NCI-H128 (cell line): ENCODE measurements at regions not wholly inside any gene's neighbourhood (a gene's known extent, or its start where the extent isn't known, plus 50 kb on each side); places are given as distances from the start of the nearest gene placed in this dataset.

ENCODE experiments used
- DNase-seq: peaks from one replicate; lab custom pipeline; 2025; ENCODE audit not compliant: unreplicated experiment; lab: John Stamatoyannopoulos, UW

DNA sequence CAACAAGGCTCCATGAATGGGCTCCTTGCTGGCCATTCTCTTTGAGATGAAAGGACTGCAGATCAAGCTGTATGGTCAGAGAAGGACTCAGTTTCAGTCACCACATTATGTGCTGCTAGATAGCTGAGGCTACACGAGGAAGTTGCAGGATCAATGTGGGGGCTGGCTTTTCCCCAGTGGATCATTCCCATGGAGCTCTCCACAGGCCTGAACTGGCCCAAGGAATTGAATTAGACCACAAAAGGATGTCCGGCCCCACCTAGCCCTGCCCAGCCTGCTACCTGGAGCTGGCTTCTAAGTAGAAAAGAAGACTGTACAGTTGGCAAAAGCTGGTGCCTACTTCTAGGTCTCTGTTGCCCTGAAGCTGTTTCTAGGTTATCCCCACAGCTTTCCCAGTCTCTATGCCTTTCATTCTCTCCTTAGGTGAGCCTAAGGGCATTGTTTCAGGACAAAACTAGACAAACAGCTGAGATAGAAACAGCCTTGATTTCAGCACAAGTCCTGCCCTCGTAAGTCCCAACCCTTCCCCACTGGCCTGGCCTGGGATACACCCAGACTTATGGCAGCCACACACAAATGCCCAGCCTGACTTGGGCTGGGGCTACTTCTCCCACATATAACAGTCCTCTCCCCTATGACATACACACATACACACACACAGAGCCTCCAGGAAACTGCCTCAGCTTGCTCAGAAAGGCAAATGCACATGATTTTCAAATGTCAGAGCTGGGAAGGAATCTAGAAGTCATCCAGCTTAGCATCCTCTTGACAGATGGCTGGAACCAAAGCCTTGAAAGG is 129.1 kb upstream of the NCAM1 start:
- DNase-seq = no peak

DNA sequence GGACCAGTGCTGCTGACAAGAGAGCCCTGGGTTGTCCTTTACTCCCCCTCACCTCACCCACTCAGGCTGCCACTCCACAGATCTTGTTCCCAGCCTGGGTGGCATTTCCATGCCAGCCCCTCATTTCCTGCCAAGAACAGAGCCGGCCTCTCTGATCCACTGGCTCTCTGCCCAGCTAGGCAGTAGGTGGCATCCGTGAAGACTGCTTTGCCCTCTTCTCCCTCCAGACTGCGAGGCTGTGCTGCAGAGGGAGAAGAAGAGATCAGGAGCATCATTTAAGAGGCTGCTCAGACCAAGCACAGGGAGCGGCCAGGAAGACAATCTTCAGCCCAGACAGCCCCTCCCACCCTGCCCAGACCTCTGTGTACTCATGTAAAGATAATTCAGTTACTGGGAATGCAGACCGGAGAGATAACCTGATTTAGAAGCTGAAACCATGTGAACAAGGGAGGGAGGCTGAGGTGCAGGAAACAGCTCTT is 126.9 kb upstream of the NCAM1 start:
- no peak for DNase-seq

DNA sequence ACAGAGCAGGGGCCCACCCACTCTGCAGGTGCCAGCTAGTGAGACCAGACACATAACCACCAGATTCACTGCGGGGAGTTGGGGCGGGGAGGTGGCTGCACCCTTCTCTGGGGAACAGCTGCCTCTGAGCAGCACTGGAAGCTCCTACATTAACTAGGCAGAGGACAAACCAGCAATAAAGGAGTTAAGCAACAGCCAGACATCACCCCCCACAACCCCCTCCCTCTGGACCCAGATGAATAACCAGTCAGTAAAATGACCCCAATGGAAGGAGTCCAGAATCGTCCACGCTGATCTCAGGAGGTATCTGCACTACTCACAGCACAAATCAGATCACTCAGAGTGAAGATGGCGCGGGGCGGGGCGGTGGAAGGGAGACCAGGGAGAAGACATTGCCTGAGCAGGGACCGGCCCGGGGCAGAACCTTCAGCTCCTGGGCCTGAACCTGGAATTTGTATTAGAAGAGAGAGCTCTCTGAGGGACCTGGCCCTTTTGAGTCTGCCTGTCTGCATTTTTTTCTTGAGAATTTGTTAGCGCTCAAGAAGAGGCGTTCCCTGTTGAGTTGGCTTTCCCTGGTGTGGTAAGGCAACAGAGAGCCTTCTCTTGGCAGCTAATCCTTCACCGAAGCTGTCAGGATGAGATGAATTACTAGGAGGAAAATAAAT is 125.5 kb upstream of the NCAM1 start:
- DNase-seq = no peak

DNA sequence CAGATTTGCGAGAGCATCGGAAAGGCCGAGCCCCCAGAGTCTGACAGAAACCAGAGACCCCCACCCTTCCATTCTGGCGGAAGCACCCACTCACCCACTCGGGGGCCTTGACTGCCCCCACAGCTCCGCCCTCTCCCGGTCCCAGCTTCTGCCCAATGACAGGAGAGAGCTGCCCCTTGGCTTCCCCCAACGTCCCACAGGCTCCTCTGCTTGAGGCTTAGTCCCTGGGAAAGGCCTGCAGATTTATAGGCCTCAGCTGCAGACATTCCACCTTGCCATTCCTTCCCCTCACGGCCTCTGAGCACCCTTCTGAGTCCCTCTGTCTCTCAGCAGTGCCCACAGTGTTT is 125.0 kb upstream of the NCAM1 start:
- DNase-seq = no peak

DNA sequence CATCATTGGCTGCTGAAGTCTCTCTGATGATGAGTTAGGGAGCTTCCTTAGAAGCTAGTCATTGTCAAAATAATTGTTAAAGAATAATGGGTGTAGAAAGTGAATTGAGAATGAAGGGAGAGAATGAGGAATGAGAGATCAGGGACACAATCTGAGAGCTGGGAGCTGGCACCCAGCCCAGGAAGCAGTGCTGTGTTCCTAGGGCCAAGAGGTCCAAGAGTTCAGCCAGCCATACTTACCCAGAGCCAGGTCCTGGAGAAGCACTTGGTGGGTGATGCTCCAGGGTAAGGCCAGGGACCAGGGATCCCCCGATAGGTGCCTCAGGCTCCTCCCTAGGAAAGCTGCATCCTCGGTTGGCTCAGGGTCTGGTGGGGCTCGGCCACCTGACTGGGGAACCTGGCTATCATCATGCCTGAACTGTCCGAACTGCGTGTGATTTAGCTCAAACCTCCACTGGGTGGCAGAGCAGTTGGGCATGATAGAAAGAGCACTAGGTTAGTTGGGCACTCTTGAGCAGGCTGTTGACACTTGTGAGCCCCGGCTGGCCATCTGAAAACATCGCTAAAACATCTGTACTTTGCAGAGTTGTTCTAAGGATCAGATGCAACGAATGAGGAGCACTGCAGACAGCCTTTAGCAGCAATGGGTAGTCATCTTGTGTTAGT is 123.9 kb upstream of the NCAM1 start:
- DNase-seq = no peak

DNA sequence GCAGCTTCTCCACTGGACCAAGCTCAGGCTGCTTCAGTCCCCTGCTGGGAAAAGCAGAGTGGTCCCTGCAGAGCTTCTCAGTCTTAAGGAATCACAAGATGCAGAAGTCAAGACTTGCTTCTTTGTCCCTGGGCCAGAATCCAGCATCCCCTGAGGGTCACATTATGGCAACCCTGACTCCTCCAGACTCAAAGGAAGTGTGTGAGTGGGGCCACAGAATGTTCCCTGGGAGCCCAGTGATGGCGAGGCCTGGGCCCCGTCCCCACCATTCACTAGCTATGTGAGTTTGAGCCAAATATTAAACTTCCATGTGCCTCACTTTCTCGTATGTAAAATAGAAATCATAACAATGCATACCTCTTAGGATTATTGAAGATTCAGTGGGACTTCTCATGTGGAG is 122.2 kb upstream of the NCAM1 start:
- no peak for DNase-seq

DNA sequence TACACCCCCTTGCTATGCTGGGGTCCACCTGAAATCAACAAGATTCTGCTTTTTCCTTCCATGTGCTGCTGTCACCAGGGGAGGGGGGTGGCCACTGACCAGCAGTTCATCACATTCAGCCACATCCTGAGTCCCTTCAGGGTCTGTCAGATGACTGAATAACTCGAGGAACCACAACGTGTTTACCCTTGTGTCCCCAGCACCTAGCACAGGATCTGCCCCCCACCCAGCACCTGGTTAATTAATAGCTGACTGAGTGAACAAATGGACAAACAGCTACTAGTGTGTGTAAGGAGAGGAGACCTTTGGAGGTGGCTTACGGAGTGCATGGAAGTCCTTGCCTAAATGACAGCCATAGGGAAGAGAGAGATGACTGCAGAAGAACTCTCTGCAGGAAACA is 119.5 kb upstream of the NCAM1 start:
- DNase-seq = no peak

DNA sequence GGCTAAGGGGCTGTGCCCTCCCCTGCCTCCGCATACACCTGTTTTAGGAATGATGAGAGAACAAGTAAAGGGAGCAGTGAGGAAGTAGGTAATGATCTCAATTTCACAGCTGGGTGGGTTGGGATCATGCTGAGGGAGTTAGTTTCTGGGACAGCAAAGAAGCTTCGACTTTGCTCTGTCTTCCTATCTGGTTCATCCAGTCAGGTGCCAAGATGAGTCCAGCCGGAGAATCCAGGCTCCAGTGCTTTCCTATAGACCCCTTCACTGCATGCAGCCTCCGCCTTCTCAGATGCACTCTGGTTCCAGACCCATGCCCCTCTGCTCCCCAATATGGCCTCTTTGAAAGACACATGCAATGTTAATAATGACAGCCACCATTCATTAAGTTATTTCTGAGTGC is 119.1 kb upstream of the NCAM1 start:
- no peak for DNase-seq

DNA sequence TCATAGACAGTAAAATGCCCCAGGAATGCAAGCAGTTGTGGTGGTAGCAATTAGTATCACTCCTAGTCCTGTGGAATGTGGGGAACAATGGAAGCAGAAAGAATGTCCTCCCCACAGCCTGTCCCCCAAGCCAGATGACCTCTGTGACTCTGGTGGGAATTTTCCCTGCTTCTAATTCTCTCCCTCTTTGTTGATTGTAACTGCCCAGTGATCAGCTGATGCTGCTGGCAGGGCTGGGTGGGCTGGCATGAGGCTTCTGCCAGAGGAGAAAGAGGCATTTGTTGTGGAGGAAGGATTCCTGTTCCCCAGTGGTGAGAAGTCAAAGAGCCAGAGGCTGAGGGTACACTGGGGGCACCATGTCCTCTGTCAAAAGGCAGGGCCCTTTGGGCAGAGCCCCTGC is 116.7 kb upstream of the NCAM1 start:
- no peak for DNase-seq

DNA sequence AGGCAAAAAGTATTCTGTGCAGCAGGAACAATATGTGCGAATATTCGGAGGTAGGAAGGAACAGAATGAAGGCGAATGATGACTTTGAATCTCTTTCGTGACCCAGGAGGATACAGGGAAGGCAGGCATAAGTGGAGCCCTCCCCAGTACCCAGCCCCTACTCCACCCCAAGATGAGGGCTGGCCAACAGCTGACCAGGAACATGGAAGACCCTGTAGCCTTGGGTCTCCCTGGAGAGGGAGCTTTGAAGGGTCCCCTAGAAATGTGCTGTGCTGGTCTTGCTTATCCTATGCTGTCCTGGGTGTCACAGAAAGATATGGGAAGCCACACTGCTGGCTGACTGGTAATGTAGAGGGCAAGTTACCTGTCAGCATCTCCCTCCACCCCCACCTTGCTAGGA is 113.7 kb upstream of the NCAM1 start:
- DNase-seq = no peak

DNA sequence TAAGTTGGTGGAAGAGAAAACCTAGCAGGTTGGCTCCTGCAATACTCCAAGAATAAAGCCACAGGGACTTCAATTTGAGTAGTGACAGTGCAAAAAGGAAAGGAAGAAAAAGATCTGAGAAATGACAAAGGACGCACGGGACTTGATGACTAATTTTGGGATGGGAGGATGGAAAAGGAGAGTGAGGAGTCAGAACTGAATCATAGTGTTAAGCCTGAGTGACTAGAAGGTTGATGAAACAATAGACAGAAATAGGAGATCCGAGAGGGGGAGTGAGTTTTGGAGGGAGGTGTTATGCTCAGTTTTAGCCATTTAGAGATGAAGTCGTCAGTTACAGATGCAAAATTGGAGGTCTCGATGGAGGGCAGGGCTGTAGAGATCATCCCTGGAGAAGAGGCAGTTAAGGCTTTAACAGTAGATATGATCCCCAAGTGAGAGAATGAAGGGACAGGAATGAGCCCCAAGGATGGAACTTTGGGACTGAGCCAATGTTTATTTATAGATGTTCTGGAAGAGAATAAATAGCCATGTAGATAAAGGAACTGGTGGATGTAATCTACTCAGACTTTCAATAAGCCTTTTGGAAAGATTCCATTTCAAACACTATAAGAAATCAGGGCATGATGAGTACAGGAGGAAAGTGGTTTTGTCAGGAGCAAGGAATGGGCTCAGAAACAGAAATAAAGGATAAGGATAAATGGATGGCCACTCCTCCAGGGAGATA is 108.9 kb upstream of the NCAM1 start:
- DNase-seq = no peak

DNA sequence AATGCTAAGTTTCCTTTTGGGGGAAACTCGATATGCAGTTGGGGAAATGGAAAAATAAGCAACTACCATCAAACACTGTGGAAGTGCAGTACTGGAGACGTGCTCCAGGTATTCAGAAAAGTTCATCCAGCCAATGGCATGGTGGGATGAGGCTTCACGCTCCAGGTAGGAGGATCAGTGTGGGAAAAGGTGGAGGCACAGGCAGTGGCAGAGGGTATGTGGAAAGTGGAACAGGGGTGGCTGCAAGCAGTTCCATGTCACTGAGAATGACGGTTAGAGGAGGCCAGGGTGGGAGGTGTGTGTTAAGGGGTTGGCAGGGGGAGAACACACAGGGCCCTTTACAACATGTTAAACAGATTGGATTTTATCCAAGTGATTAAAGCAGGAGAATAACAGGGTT is 105.1 kb upstream of the NCAM1 start:
- DNase-seq = no peak

DNA sequence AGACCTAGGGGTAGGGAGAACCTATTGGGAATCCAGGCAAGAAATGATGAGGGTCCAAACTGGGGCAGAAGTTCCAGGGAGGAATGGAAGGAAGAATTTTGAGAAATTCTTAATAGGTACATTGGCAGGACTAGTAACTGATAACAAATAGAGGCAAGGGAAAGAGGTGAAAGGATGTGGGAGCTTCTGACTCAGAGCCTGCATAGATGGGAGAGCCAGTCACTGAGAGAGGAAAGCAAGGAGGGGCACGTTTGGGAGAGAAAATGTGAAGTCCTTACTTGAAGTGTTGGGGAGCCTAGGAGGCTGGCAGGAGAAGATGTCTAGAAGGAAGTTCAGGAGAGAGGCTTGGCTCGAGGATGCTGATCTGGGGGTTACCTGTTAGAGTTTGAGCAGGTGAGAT is 104.6 kb upstream of the NCAM1 start:
- no peak for DNase-seq

DNA sequence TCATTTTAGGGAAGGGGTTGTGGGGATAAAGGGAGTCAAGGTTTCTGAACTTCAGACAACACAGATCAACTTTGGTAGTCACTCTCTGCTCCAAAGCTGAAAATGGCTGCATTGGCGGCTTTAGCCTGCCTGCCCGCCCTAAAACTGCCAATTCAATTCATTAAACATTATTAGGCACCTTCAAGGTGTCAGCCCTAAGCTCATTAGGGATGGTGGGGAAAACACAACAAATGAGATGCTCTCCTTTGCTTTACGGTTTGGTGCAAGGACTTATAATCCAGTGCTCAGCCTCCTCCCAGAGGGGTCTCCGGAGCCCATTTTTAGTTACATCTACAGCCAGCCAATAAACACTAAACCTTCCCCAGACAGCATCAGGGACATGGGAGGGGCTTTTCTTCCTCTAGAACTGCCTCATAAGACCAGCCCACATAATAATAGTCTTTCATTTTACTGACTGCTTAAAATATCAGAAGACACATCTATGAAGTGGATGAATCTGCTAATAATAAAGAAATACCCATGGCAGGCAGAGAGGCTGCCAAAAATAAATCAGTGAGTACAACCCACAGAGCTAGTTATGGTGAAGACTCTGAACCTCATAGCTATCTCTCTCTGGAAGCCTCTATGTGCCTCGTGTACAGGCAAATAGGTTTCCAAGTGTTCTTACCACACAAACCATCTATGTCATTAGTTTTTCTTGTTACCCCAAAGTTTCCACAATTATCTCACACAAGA is 102.8 kb upstream of the NCAM1 start:
- no peak for DNase-seq

DNA sequence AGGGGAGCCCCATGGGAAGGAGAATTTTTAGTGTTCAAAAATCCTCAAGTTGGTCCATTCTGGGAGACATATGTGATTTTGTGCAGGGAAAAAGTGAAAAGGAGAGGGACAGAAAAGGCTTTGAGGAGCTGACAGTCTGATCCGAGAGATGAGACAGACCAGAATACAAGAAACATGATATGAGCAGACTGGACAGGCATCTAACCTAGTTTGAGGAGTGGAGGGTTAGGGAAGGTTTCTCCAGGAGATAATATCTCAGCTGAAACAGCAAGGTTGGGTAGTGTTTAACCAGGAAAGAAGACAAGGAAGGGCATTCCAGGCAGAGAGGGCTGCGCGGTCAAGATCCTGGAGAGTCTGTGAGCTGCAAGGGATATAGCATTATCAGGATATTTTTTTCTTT is 101.4 kb upstream of the NCAM1 start:
- no peak for DNase-seq

DNA sequence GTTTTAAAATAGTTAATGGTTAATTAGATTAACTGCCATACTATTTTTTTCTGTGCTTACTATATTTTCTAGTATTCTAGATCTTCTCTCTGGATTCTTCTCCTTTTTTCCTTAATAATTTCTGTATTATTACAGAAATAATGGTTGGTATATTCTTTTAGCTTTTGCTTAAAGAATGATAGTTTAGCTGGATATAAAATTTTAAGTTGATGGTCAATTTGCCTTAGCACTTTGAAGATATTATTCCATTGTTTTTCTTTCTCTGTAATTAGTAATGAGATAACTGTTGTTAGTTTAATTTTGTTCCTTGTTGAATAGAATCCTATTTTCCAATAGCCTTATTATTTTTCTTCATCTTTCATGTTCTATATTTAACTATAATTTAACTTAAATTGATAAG is 99.9 kb upstream of the NCAM1 start:
- DNase-seq = no peak

DNA sequence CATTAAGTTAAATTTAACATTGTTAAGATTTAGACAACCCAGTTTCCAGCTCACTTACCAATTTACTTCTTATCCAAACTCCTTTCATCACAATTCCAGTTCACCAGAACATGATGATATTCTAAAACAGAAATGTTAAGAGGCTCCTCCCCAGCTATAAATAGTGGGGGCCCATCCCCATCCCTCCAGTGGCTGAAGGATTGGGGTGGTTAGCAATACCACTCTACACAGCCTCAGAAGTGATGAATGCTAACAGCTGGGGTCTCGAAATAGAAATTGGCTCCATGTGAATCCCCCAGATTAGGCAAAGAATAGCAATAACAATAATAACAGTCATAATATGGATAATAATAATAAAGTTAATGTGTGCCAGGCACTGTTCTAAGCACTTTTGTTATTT is 97.9 kb upstream of the NCAM1 start:
- DNase-seq = no peak

DNA sequence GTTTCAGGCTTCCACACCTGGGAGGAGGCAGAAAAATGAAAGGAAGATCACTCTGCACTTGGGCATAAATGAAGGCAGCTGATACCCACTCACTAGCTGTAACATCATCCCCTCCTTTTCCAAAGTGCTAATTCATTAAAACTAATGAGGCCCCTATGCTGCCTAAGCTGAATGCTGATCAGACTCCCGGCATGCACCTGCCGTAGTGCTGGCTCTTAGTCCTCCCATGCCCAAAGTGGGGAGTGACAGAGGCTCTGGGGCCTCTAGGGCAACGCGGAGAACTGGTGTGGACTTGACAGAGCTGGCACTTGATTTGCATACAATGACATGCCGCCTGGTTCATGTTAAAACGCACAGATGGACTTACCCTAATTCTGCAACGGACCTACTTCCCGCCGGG is 96.5 kb upstream of the NCAM1 start:
- no peak for DNase-seq

DNA sequence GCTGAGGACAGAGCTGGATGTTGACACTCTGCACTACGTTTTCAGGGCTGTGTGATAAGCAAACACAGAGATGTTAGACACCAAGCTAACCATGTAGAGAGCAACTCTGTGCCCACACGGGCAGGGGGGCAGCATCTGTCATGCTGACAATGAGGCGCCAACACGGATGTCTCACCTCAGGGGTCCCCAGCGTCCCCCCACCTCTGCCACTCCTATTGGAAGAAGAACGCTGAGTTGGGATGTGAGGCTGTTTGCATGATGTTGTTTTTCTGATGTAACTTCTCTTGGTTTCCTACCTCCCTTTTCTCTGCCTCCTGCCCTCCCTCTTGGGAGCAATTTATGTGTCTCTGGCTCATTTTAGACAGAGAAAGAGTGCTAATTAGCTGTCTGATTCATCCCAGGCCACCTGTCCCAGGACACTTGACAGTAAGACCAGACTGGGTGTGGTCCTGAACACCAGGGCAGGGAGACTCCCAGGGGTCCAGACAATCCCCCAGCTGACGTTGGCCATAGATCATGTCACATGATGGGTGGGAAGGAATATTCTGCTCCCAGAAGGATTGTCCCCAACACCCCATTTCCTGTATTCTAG is 89.2 kb upstream of the NCAM1 start:
- no peak for DNase-seq

DNA sequence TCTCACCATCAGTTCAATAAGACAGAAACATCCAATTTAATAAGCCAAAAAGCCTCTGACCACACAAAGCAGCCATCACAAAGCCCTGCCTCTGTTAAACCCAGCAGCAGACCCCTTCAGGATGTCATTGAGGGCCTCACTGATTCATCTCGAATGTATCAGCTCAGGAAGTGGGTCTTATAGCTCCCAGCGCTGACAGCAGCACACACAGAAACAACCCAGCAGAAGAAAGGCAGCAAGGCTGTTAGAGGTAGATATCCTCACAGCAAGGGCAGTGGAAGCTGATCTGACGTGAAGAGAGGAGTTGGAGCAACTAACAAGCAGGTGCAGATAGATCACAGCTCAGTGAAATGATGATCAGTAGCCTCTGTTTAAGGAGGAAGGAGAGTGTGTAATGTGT is 86.2 kb upstream of the NCAM1 start:
- no peak for DNase-seq

DNA sequence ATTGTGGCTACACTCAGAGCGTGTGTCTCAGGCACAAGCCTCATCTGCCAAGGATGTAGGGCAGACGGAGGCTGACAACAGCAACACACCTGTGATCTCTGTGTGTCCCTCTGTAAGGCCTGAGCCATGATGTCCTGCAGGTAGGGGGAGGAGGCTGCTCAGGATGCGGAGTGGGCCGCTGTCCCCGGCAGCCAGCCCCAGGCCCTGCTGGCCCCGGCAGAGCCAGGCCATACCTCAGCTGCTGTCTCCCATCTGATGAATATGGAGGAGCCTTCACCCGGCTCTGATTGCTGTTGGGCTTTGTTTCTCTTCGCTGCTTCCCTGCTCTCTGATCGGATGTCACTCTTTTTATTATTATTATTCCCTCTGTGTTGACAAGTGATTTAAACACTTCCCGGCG is 83.6 kb upstream of the NCAM1 start:
- no peak for DNase-seq
